GM12864 (cell line): ENCODE measurements at regions not wholly inside any gene's neighbourhood (a gene's known extent, or its start where the extent isn't known, plus 50 kb on each side); places are given as distances from the start of the nearest gene placed in this dataset.

Experiments
- DNase-seq: peaks from one replicate; pipeline ENCODE4 v3.0.0-alpha.2; 2011; ENCODE audit warnings: low read depth
- H3K4me3 ChIP-seq: 2 replicates; pipeline ENCODE4 v1.5.1; 2011; ENCODE audit warnings: mild to moderate bottlenecking, low read depth, low read length, control low read depth
- TF ChIP-seq, protein P1 (sequence below): IDR thresholded peaks from 2 replicates; pipeline ENCODE4 v1.5.1; 2011; ENCODE audit warnings: low read depth, mild to moderate bottlenecking, moderate library complexity, low read length, control low read depth, inconsistent platforms; ENCODE audit errors: missing control alignments

DNA sequence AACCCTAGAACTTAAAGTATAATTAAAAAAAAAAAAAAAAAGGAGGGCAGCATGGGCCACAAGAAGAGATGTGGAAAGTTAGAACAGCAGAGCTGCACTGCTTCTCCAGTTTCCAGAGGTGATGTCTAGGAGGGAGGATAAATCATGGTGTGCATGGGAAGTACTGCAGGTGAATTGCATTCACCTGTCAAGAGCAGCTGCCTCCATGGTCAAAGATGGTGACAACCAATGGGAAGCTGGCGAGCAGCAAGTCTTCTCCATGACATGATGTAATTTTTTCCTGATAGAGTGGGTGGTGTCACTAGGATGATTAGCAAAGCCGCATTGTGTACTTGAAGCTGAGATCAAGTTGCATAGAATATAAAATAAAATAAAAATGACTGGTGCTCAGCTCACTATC lies 95.6 kb upstream of the HS3ST4 start:
- no peak for DNase-seq
- TF ChIP-seq, protein P1, sequence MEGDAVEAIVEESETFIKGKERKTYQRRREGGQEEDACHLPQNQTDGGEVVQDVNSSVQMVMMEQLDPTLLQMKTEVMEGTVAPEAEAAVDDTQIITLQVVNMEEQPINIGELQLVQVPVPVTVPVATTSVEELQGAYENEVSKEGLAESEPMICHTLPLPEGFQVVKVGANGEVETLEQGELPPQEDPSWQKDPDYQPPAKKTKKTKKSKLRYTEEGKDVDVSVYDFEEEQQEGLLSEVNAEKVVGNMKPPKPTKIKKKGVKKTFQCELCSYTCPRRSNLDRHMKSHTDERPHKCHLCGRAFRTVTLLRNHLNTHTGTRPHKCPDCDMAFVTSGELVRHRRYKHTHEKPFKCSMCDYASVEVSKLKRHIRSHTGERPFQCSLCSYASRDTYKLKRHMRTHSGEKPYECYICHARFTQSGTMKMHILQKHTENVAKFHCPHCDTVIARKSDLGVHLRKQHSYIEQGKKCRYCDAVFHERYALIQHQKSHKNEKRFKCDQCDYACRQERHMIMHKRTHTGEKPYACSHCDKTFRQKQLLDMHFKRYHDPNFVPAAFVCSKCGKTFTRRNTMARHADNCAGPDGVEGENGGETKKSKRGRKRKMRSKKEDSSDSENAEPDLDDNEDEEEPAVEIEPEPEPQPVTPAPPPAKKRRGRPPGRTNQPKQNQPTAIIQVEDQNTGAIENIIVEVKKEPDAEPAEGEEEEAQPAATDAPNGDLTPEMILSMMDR, result no peak

DNA sequence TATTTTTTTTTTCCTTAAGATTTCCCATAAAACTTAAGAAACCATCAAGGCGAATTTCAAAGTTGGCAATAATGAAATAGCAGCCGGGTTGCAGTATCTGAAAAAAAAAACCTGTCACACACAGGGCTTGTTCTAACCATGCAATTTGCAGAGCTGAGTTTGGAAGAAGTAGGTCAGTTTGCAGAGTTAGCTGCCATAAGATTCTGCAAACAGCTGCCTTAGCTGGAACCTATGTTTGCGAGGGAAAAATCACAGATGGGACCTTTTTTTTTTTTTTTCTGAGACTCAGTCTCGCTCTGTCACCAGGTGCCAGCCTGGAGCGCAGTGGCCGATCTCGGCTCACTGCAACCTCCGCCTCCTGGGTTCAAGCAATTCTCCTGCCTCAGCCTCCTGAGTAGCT lies 98.5 kb upstream of the HS3ST4 start:
- no peak overlapping the region for H3K4me3 ChIP-seq
- TF ChIP-seq, protein P1, result no peak
- DNase-seq, result no peak

More for the DNA sequence above, 95.6 kb upstream of the HS3ST4 start:
- no peak overlapping the region for H3K4me3 ChIP-seq

DNA sequence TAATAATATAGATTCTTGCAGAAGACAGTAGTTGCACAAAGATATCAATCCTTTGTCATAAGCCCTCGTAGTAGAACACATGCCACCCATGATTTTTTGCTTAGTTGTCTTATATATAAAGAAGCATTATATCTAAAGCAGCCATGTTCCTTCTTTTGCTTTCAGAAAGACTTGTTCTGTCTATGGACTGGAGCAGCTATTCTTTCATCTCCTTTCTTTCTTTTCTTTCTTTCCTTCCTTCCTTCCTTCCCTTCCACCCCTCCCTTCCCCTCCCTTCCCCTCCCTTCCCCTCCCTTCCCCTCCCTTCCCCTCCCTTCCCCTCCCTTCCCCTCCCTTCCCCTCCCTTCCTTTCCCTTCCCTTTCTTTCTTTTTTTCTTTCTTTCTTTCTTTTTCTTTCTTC lies 104.0 kb upstream of the HS3ST4 start:
- TF ChIP-seq, protein P1, result no peak
- H3K4me3 ChIP-seq, result no peak overlapping the region
- no peak for DNase-seq

- no peak overlapping the region for H3K4me3 ChIP-seq
- TF ChIP-seq, protein P1, result no peak
- DNase-seq, result no peak
Measured at GRCh38 chr16:25586826-25587225, 104.9 kb upstream of the HS3ST4 start.

DNA sequence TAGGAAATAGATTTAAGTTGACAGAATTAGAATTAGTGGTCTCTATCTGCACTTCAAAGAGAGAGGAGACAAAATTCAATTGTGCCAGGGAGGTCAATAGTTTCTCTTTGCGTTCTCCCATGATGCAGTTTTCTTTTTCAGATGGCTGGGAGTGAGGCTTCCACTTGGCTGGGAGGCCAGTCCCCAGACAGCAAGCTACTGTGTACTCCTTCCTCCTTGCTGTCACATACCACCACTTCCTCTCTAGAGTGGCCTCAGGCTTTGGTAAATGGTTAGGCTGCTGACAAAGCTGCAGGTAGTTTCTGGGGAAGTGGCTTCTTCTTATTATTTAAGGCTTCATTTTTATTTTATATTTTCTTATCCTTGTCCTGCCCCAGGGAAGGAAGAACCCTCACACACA lies 106.2 kb upstream of the HS3ST4 start:
- no peak for DNase-seq
- H3K4me3 ChIP-seq, result no peak overlapping the region
- TF ChIP-seq, protein P1, result no peak

- no peak for DNase-seq
- TF ChIP-seq, protein P1, result no peak
- H3K4me3 ChIP-seq, result no peak overlapping the region
Measured at GRCh38 chr16:25580041-25580440, 111.7 kb upstream of the HS3ST4 start.

GRCh38 chr16:25575363-25575762 lies 116.4 kb upstream of the HS3ST4 start:
- TF ChIP-seq, protein P1, result no peak
- no peak for DNase-seq
- no peak overlapping the region for H3K4me3 ChIP-seq
